NCI-H1092 treated with DMSO at 0.1 percent for 48 hours (cell line): ENCODE measurements at regions not wholly inside any gene's neighbourhood (a gene's known extent, or its start where the extent isn't known, plus 50 kb on each side); places are given as distances from the start of the nearest gene placed in this dataset.

Experiments used
- DNase-seq: peaks from one replicate; lab custom pipeline; 2025; lab: John Stamatoyannopoulos, UW

GRCh38 chr6:44049989-44050871 is 77.0 kb downstream of the MRPL14 start:
- no peak for DNase-seq

GRCh38 chr6:44049163-44049988 is 77.9 kb downstream of the MRPL14 start:
- no peak for DNase-seq

- DNase-seq = no peak
Observed at GRCh38 chr6:44048277-44048676, 79.0 kb downstream of the MRPL14 start.

- no peak for DNase-seq
Observed at GRCh38 chr6:44047801-44048200, 79.5 kb downstream of the MRPL14 start.

- no peak for DNase-seq
Observed at GRCh38 chr6:44047179-44047546, 80.1 kb downstream of the MRPL14 start.

GRCh38 chr6:44046516-44047178 is 80.6 kb downstream of the MRPL14 start:
- no peak for DNase-seq

- no peak for DNase-seq
Observed at GRCh38 chr6:44045672-44046015, 81.6 kb downstream of the MRPL14 start.

GRCh38 chr6:44044940-44045671 is 82.1 kb downstream of the MRPL14 start:
- DNase-seq = no peak

- DNase-seq = no peak
Observed at GRCh38 chr6:44044154-44044539, 83.1 kb downstream of the MRPL14 start.

GRCh38 chr6:44043479-44044153 is 83.6 kb downstream of the MRPL14 start:
- no peak for DNase-seq

GRCh38 chr6:44042989-44043478 is 84.2 kb downstream of the MRPL14 start:
- no peak for DNase-seq

GRCh38 chr6:44042261-44042988 is 84.8 kb downstream of the MRPL14 start:
- DNase-seq = no peak

GRCh38 chr6:44041461-44042260 is 85.6 kb downstream of the MRPL14 start:
- DNase-seq = no peak

- no peak for DNase-seq
Observed at GRCh38 chr6:44040786-44041185, 86.5 kb downstream of the MRPL14 start.

- DNase-seq = no peak
Observed at GRCh38 chr6:44039839-44040350, 87.4 kb downstream of the MRPL14 start.

GRCh38 chr6:44039191-44039719 is 88.0 kb downstream of the MRPL14 start:
- no peak for DNase-seq

GRCh38 chr6:44038543-44039065 is 88.6 kb downstream of the MRPL14 start:
- no peak for DNase-seq

GRCh38 chr6:44037847-44038542 is 89.3 kb downstream of the MRPL14 start:
- no peak for DNase-seq
